BE2C (cell line): ENCODE measurements at regions not wholly inside any gene's neighbourhood (a gene's known extent, or its start where the extent isn't known, plus 50 kb on each side); places are given as distances from the start of the nearest gene placed in this dataset.

Source experiments
- DNase-seq: peaks from one replicate; pipeline ENCODE4 v3.0.0-alpha.2; 2020
- H3K27me3 ChIP-seq: fragments of 250-450 bp; sonication (Bioruptor Pico); 2 replicates; pipeline ENCODE4 v1.5.1; 2020; ENCODE audit warnings: mild to moderate bottlenecking
- H3K36me3 ChIP-seq: fragments of 250-450 bp; sonication (Bioruptor Pico); 2 replicates; pipeline ENCODE4 v1.5.1; 2020; ENCODE audit warnings: mild to moderate bottlenecking
- H3K4me1 ChIP-seq: fragments of 250-450 bp; sonication (Bioruptor Pico); 2 replicates; pipeline ENCODE4 v1.5.1; 2020
- H3K4me3 ChIP-seq: 2 replicates; pipeline ENCODE4 v1.5.1; 2011; ENCODE audit warnings: low read depth, low read length
- H3K9me3 ChIP-seq: fragments of 250-450 bp; sonication (Bioruptor Pico); 2 replicates; pipeline ENCODE4 v1.5.1; 2020
- TF ChIP-seq, protein P1 (sequence below): IDR thresholded peaks from 2 replicates; pipeline ENCODE4 v1.5.1; 2012; ENCODE audit warnings: mild to moderate bottlenecking, low read depth, low read length

DNA sequence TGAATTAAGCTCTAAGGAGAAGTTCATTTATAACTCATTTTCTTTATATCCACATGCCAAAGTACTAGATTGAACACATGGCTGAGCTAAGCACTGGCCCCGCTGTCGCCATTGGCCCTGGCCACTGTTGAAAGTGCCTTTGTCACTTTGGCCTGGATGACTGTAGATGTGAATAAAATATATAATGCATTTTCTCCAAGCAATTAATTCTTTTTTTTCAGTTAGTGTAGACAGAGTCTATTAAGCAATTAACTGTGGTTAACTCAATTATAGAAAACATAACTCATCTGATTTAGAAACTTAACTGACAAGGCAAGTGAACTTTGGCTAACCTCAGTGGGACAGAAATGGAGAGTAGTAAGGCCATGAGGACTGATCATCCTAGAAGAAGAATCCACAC is 965.6 kb downstream of the EFNB2 start:
- DNase-seq = peak; percentile 71
- Histone ChIP-seq H3K4me1 (no peaks in the 10 kb centered on the region), H3K9me3 (no peaks in the 10 kb centered on the region), H3K27me3 (no peaks in the 10 kb centered on the region), H3K4me3 (no peak overlapping the region), H3K36me3 (no peaks in the 10 kb centered on the region)
- TF ChIP-seq, protein P1, sequence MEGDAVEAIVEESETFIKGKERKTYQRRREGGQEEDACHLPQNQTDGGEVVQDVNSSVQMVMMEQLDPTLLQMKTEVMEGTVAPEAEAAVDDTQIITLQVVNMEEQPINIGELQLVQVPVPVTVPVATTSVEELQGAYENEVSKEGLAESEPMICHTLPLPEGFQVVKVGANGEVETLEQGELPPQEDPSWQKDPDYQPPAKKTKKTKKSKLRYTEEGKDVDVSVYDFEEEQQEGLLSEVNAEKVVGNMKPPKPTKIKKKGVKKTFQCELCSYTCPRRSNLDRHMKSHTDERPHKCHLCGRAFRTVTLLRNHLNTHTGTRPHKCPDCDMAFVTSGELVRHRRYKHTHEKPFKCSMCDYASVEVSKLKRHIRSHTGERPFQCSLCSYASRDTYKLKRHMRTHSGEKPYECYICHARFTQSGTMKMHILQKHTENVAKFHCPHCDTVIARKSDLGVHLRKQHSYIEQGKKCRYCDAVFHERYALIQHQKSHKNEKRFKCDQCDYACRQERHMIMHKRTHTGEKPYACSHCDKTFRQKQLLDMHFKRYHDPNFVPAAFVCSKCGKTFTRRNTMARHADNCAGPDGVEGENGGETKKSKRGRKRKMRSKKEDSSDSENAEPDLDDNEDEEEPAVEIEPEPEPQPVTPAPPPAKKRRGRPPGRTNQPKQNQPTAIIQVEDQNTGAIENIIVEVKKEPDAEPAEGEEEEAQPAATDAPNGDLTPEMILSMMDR = no peak

DNA sequence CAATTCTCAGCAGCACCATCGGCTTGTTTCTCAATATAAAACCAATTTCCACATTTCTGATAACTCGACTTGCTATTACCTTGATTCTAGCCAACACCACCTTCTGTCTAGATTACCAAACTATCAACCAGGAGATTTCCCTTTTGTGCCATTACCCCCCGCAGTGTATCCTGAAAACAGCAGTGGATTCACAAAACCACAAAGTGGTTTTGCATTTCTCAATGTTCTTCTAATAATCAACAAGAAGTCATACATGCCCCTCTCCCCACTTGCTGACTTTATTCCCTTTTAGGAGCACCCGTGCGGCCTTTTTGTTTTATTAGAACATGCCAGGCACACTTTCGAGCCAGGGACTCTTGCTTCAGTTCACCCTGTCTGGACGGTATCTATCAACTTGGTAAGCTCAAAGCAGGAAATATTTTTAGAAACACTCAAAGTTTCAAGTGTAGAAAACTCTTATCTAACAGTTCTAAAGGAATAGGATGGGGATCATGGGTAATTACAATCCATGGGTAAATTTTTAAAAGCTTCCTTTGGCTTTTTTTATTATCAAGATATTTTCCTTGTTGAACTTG is 967.4 kb downstream of the EFNB2 start:
- Histone ChIP-seq H3K27me3 (no peaks in the 10 kb centered on the region), H3K4me3 (no peak overlapping the region), H3K9me3 (no peaks in the 10 kb centered on the region), H3K36me3 (no peaks in the 10 kb centered on the region), H3K4me1 (no peaks in the 10 kb centered on the region)
- TF ChIP-seq, protein P1 = no peak
- no peak for DNase-seq

GRCh38 chr13:105565136-105565727 is 970.2 kb downstream of the EFNB2 start:
- DNase-seq = no peak
- H3K4me3 ChIP-seq = no peak overlapping the region
- H3K27me3 ChIP-seq = no peaks in the 10 kb centered on the region
- H3K4me1 ChIP-seq = no peaks in the 10 kb centered on the region
- TF ChIP-seq, protein P1 = no peak
- no peaks in the 10 kb centered on the region for H3K36me3 ChIP-seq
- H3K9me3 ChIP-seq = no peaks in the 10 kb centered on the region

DNA sequence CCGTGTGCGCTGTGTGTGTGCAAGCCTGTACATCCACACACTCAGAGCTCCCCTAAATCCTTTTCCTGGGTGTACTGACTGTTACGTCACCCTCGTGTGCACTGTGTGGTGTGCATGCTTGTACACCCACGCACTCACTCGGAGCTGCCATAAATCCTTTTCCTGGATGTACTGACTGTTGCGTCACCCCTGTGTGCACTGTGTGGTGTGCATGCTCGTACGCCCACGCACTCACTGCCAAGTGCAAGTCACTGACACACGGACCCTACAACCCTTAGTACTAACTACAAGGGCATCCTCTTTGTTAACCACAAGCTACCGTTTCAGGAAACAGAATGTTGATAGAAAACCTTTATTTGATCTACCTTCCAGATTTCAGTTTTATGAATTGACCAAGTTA is 983.4 kb downstream of the EFNB2 start:
- H3K27me3 ChIP-seq = no peaks in the 10 kb centered on the region
- no peaks in the 10 kb centered on the region for H3K36me3 ChIP-seq
- no peak for DNase-seq
- H3K4me3 ChIP-seq = no peak overlapping the region
- H3K4me1 ChIP-seq = no peaks in the 10 kb centered on the region
- TF ChIP-seq, protein P1 = no peak
- H3K9me3 ChIP-seq = no peaks in the 10 kb centered on the region

DNA sequence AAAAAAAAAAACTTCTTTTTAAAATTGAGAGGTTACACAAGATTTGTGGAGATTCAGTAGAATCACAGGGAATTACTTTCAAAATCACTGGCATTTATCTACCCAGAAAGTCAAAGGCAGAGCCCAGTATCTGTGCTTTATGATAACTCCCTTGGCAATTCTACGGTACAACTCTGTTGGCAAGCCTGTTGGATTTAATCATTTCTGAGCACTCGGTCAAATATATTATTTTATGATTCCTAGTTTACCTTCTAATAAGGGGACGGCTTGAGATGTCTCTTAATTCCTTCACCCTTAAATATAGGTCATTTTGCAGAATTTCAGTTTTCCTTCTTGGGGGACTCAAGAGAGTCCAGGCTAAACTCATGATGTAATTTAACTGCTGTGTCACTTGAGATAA is 987.6 kb downstream of the EFNB2 start:
- H3K36me3 ChIP-seq = no peaks in the 10 kb centered on the region
- H3K27me3 ChIP-seq = no peaks in the 10 kb centered on the region
- no peaks in the 10 kb centered on the region for H3K4me1 ChIP-seq
- DNase-seq = no peak
- H3K4me3 ChIP-seq = no peak overlapping the region
- H3K9me3 ChIP-seq = no peaks in the 10 kb centered on the region
- TF ChIP-seq, protein P1 = no peak

GRCh38 chr13:105545811-105546210 is 989.7 kb downstream of the EFNB2 start:
- Histone ChIP-seq H3K36me3 (no peaks in the 10 kb centered on the region), H3K4me3 (no peak overlapping the region)

More at GRCh38 chr13:105545811-105546210, 989.7 kb downstream of the EFNB2 start:
- Histone ChIP-seq H3K9me3 (no peaks in the 10 kb centered on the region), H3K27me3 (no peaks in the 10 kb centered on the region), H3K4me1 (no peaks in the 10 kb centered on the region)
- DNase-seq = no peak
- TF ChIP-seq, protein P1 = no peak
